GM12878 (cell line): ENCODE measurements at regions not wholly inside any gene's neighbourhood (a gene's known extent, or its start where the extent isn't known, plus 50 kb on each side); places are given as distances from the start of the nearest gene placed in this dataset.

ENCODE experiments used
- ATAC-seq: fragments of 200-7000 bp; cut with Tn5 transposase; 3 replicates; pipeline ENCODE4 v1.9.1; 2020; ENCODE audit warnings: mild to moderate bottlenecking, moderate library complexity
- BruUV-seq: library from RNA; stranded (reverse); fragments of 400-500 nt; replicated peaks from 2 replicates; lab custom pipeline; 2021; lab: Mats Ljungman, UMichigan
- CTCF ChIA-PET: fragments of 300-600 bp; sonication (Branson Sonifier 250); formaldehyde crosslinking; extraction: SDS; loops from one replicate; lab custom pipeline; 2021; ENCODE audit warnings: inconsistent platforms; lab: Yijun Ruan, JAX
- POLR2A ChIA-PET: fragments of 350-600 bp; formaldehyde crosslinking; extraction: SDS; loops from one replicate; lab custom pipeline; 2021; ENCODE audit warnings: inconsistent platforms; lab: Charles Lee
- RAD21 ChIA-PET: fragments of 300-600 bp; sonication (Branson Sonifier 250); formaldehyde crosslinking; loops from one replicate; lab custom pipeline; 2023; ENCODE audit warnings: antibody characterized with exemption; ENCODE audit not compliant: unreplicated experiment; lab: Charles Lee
- SMC1A ChIA-PET: fragments of 300-600 bp; sonication (Branson Sonifier 250); formaldehyde crosslinking; loops from one replicate; lab custom pipeline; 2023; ENCODE audit not compliant: unreplicated experiment, uncharacterized antibody; lab: Charles Lee
- DNase-seq: peaks from one replicate; pipeline ENCODE4 v3.0.0-alpha.2; 2011; ENCODE audit warnings: low read depth, low spot score
- FAIRE-seq: peaks from 3 replicates; lab custom pipeline; 2011; peaks lifted over from hg19 to GRCh38; lab: Jason Lieb, UNC
- H2AFZ ChIP-seq: 2 replicates; pipeline ENCODE4 v1.6.0; 2011; ENCODE audit warnings: low read depth, low read length, control low read depth; ENCODE audit not compliant: control insufficient read depth
- H3K27ac ChIP-seq: 2 replicates; pipeline ENCODE4 v1.5.1; 2011; ENCODE audit warnings: control low read depth; ENCODE audit not compliant: control insufficient read depth, insufficient read depth
- H3K27me3 ChIP-seq, 2 experiments: replicated peaks in 1 of 2; 2 replicates each; pipeline versions ENCODE4 v1.6.0 to v1.6.1; 2011; ENCODE audit warnings: low read length in 1 of 2; ENCODE audit not compliant: control insufficient read depth in 2 of 2, insufficient read depth in 2 of 2
- H3K36me3 ChIP-seq, 2 experiments: 2 replicates each; pipeline ENCODE4 v1.5.1; 2011; ENCODE audit warnings: low read length in 1 of 2; ENCODE audit not compliant: control insufficient read depth in 2 of 2, insufficient read depth in 2 of 2
- H3K4me1 ChIP-seq: 2 replicates; pipeline ENCODE4 v1.6.1; 2011; ENCODE audit warnings: mild to moderate bottlenecking, low read length, moderate library complexity, mixed read lengths; ENCODE audit not compliant: control insufficient read depth, insufficient read depth
- H3K4me2 ChIP-seq: 2 replicates; pipeline ENCODE4 v1.6.0; 2011; ENCODE audit warnings: control low read depth; ENCODE audit not compliant: control insufficient read depth, insufficient read depth
- H3K4me3 ChIP-seq: fragments of 200-600 bp; sonication (generic); 2 replicates; pipeline ENCODE4 v1.5.1; 2016
- H3K79me2 ChIP-seq: 2 replicates; pipeline ENCODE4 v1.6.0; 2011; ENCODE audit warnings: low read length; ENCODE audit not compliant: control insufficient read depth, insufficient read depth
- H3K9ac ChIP-seq: 2 replicates; pipeline ENCODE4 v1.8.0; 2011; ENCODE audit warnings: low read length, control low read depth, mixed read lengths; ENCODE audit not compliant: control insufficient read depth, insufficient read depth
- H3K9me3 ChIP-seq: replicated peaks from 3 replicates; pipeline ENCODE4 v1.5.1; 2011; ENCODE audit warnings: mild to moderate bottlenecking, low read length; ENCODE audit not compliant: control insufficient read depth, insufficient read depth
- H4K20me1 ChIP-seq: 2 replicates; pipeline ENCODE4 v1.6.0; 2011; ENCODE audit not compliant: control insufficient read depth, insufficient read depth
- EP300 ChIP-seq, 2 experiments: fragments of 150-350 bp in 1 of 2; IDR thresholded peaks; 2 replicates each; pipeline ENCODE4 v1.6.1; 2011 to 2012; ENCODE audit warnings: low read depth in 2 of 2, low read length in 2 of 2, borderline replicate concordance in 1 of 2, improper control_type of control experiment in 1 of 2, inconsistent platforms in 1 of 2; ENCODE audit not compliant: control insufficient read depth in 1 of 2
- WRNIP1 ChIP-seq: IDR thresholded peaks from 2 replicates; pipeline ENCODE4 v1.6.1; 2011; ENCODE audit warnings: low read depth, low read length, improper control_type of control experiment, borderline replicate concordance
- ZNF384 ChIP-seq: IDR thresholded peaks from 2 replicates; pipeline ENCODE4 v1.6.1; 2012; ENCODE audit warnings: low read depth, mild to moderate bottlenecking, low read length, improper control_type of control experiment, borderline replicate concordance
- WGBS: methylation state at CpG from one replicate; pipeline ENCODE4 v1.1.6; 2016; ENCODE audit warnings: low lambda C conversion rate; ENCODE audit not compliant: insufficient replicate concordance, insufficient coverage; ENCODE audit errors: missing lambda C conversion rate; 5-methylcytosine and 5-hydroxymethylcytosine counted together
- in situ Hi-C: fragments of 300-500 bp; cut with MboI; formaldehyde crosslinking; loops from 9 replicates; pipeline ENCODE4 v1.14.3; 2018; ENCODE audit warnings: mixed read lengths
- intact Hi-C: fragments of 100-400 bp; cut with micrococcal nuclease; formaldehyde crosslinking; loops from one replicate; pipeline ENCODE4 v1.14.2; 2022; ENCODE audit not compliant: unreplicated experiment
- TF ChIP-seq, protein P1 (sequence below): IDR thresholded peaks from 2 replicates; pipeline ENCODE4 v1.6.1; 2011; ENCODE audit warnings: low read depth, low read length, improper control_type of control experiment, borderline replicate concordance

DNA sequence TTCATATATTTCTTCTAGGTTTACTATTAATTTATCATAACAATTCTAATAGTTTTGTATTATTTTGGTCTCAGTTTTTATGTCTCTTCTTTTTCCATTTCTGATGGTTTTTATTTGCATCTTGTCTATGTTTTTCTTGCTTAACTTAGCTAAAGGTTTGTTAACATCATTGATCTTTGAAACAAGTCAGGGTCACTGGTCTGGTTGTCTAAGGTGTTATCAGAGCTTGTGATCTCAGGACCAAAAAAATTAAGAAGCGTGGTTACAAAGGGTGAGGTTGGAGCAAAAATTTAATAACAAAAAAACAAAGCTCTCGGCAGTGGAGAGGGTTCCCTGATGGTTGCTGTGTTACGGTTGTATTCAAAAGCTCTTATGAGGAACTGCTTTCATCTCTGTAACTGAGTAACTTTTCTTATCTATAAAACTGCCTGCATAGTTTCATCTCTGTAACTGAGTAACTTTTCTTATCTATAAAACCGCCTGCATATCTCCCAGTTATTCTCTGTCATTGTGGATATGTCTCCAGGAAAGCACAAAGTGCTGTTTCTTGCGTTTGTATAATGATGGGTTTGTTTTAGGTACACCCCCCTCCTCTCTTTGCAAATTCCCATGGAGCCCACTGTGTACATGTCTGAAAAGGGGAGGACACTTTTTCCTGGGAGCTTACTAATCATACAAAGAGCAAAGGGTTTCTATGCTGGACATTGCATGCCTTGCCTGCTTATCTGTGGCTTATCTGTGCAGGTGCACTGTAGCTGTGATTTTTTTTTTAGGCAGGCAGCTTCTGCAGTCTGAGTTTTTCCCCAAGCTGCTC, 62.4 kb upstream of the UGT2B15 start (continued):
- TF ChIP-seq, protein P1, sequence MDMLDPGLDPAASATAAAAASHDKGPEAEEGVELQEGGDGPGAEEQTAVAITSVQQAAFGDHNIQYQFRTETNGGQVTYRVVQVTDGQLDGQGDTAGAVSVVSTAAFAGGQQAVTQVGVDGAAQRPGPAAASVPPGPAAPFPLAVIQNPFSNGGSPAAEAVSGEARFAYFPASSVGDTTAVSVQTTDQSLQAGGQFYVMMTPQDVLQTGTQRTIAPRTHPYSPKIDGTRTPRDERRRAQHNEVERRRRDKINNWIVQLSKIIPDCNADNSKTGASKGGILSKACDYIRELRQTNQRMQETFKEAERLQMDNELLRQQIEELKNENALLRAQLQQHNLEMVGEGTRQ = no peak

DNA sequence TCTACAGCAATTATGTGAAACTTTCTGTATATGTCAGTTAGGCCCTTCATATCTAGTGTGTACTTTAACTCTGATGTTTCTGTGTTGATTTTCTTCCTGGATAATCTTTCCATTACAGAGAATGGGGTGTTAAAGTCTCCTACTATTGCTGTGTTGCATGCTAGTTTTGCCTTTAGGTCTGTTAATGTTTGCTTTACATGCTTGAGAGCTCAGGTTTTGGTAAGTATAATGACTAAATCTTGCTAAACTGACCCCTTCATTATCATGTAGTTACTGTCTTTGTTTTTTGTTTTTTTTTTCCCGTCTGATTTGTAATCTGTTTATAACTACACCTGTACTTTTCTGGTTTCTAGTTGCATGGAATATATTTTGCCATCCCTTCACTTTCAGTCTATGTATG, 63.6 kb upstream of the UGT2B15 start:
- no peaks in the 10 kb centered on the region for H4K20me1 ChIP-seq
- in situ Hi-C loops = no loop called here
- no peaks in the 10 kb centered on the region for H3K4me1 ChIP-seq
- no peak overlapping the region for H3K4me3 ChIP-seq
- no peak overlapping the region for H3K27ac ChIP-seq
- ChIA-PET CTCF (interaction anchor here (0.5 kb wide), 1 partner anchor 125 kb away, joined by 3 read pairs; no protein-coding TSS in a partner anchor), RAD21 (interaction anchor here (2.2 kb wide), 1 partner anchor 16 kb away, joined by 6 read pairs; no protein-coding TSS in a partner anchor), SMC1A (interaction anchor here (1.3 kb wide), 1 partner anchor 10 kb away, joined by 4 read pairs; no protein-coding TSS in a partner anchor), POLR2A (no interaction called here)
- DNase-seq = peak; percentile 15
- H2AFZ ChIP-seq = no peak overlapping the region
- no TSS peak for BruUV-seq
- no peak for FAIRE-seq
- intact Hi-C loops = loop anchor here (5.0 kb wide), 1 partner anchor 77 kb away; no protein-coding TSS in a partner anchor
- no peaks in the 10 kb centered on the region for H3K27me3 ChIP-seq
- no peaks in the 10 kb centered on the region for H3K9me3 ChIP-seq
- 0% methylated on average over 1 of the region's 1 CpG for WGBS
- H3K4me2 ChIP-seq = no peak overlapping the region
- no peak overlapping the region for H3K9ac ChIP-seq
- ATAC-seq = peak; percentile 70
- no peak for TF ChIP-seq WRNIP1
- TF ChIP-seq ZNF384 = peak; percentile 12; the same call in 1 of the 2 replicates
- 0 out of 4 replicates have a peak, but pooled peaks of 1 of the 2 experiments have one; percentile 20 for TF ChIP-seq EP300 (IDR thresholded peaks at IDR 0.05; ENCODE audit: borderline replicate concordance in 1 of 2, control insufficient read depth in 1 of 2, low read depth in 2 of 2, low read length in 2 of 2)
- no peaks in the 10 kb centered on the region for H3K79me2 ChIP-seq
- no peaks in the 10 kb centered on the region for H3K36me3 ChIP-seq
